ENCODE measurements at regions not wholly inside any gene's neighbourhood (a gene's known extent, or its start where the extent isn't known, plus 50 kb on each side); places are given as distances from the start of the nearest gene placed in this dataset.

GRCh38 chr12:118520214-118521035 is 144.1 kb downstream of the SUDS3 start:
- Histone ChIP-seq H3K27ac (no peak overlapping the region), H3K27me3 (no peaks in the 10 kb centered on the region), H3K36me3 (replicated peaks in 1 of 2; ENCODE audit: insufficient read depth in 1 of 2, low read depth in 2 of 2) (no peaks in the 10 kb centered on the region), H3K9me3 (no peaks in the 10 kb centered on the region), H3K4me3 (no peak overlapping the region), H3K4me1 (no peaks in the 10 kb centered on the region)
- ATAC-seq (no peak), DNase-seq (no peak)
- intact Hi-C loops (cut with DNase I) = no loop called here
- TF ChIP-seq POLR2A (IDR thresholded peaks at IDR 0.05) (no peak), CTCF (IDR thresholded peaks at IDR 0.05) (no peak)
- WGBS, 2 donors = 76 to 84% methylated on average over 10 of the region's 10 CpGs

- no peak for TF ChIP-seq POLR2A (IDR thresholded peaks at IDR 0.05)
- no peak for TF ChIP-seq CTCF (IDR thresholded peaks at IDR 0.05)
- DNase-seq (no peak), ATAC-seq (no peak)
- no peaks in the 10 kb centered on the region for H3K27me3 ChIP-seq
- no peak overlapping the region for H3K27ac ChIP-seq
- no peaks in the 10 kb centered on the region for H3K36me3 ChIP-seq (replicated peaks in 1 of 2; ENCODE audit: insufficient read depth in 1 of 2, low read depth in 2 of 2)
- no peaks in the 10 kb centered on the region for H3K4me1 ChIP-seq
- intact Hi-C loops (cut with DNase I) = no loop called here
- H3K9me3 ChIP-seq = no peaks in the 10 kb centered on the region
- WGBS, 2 donors = 37 to 38% methylated on average over 2 of the region's 2 CpGs
- no peak overlapping the region for H3K4me3 ChIP-seq
Measured at GRCh38 chr12:118521036-118521370, 144.6 kb downstream of the SUDS3 start.

- no peak for TF ChIP-seq CTCF (IDR thresholded peaks at IDR 0.05)
- TF ChIP-seq POLR2A (IDR thresholded peaks at IDR 0.05) = no peak
- H3K36me3 ChIP-seq (replicated peaks in 1 of 2; ENCODE audit: insufficient read depth in 1 of 2, low read depth in 2 of 2) = no peaks in the 10 kb centered on the region
- intact Hi-C loops (cut with DNase I) = no loop called here
- H3K4me1 ChIP-seq = peaks cover 6% of the 10 kb centered on the region
- 89 to 91% methylated on average over 4 of the region's 4 CpGs for WGBS, 2 donors
- DNase-seq (no peak), ATAC-seq (no peak)
- no peak overlapping the region for H3K4me3 ChIP-seq
- H3K27me3 ChIP-seq = no peaks in the 10 kb centered on the region
- H3K27ac ChIP-seq = no peak overlapping the region
- H3K9me3 ChIP-seq = no peaks in the 10 kb centered on the region
Measured at GRCh38 chr12:118524446-118524845, 148.1 kb downstream of the SUDS3 start.

- 17 to 80% methylated on average over 1 to 2 of the region's 2 CpGs for WGBS, 2 donors
- intact Hi-C loops (cut with DNase I) = no loop called here
- H3K9me3 ChIP-seq = no peaks in the 10 kb centered on the region
- H3K4me1 ChIP-seq = peaks cover 6% of the 10 kb centered on the region
- H3K27ac ChIP-seq = no peak overlapping the region
- TF ChIP-seq POLR2A (IDR thresholded peaks at IDR 0.05) (no peak), CTCF (IDR thresholded peaks at IDR 0.05) (no peak)
- no peaks in the 10 kb centered on the region for H3K36me3 ChIP-seq (replicated peaks in 1 of 2; ENCODE audit: insufficient read depth in 1 of 2, low read depth in 2 of 2)
- H3K27me3 ChIP-seq = no peaks in the 10 kb centered on the region
- ATAC-seq = no peak
- H3K4me3 ChIP-seq = no peak overlapping the region
- DNase-seq = no peak
Measured at GRCh38 chr12:118525216-118525615, 148.9 kb downstream of the SUDS3 start.
